Esophagus muscularis mucosa (tissue), 3 donors: ENCODE measurements at regions not wholly inside any gene's neighbourhood (a gene's known extent, or its start where the extent isn't known, plus 50 kb on each side); places are given as distances from the start of the nearest gene placed in this dataset.

Experiments used
- CTCF ChIP-seq, 3 experiments: fragments of 200-600 bp in 2 of 3; fragments of 450-650 bp in 1 of 3; sonication (generic) in 2 of 3; IDR thresholded peaks; one replicate each; pipeline ENCODE4 v1.5.1; 2017 to 2019; ENCODE audit warnings: antibody characterized with exemption in 3 of 3, mild to moderate bottlenecking in 2 of 3, moderate library complexity in 1 of 3
- POLR2AphosphoS5 ChIP-seq, 2 donors: sonication (generic); formaldehyde crosslinking; IDR thresholded peaks; one replicate each; pipeline ENCODE4 v1.6.1; 2017; ENCODE audit warnings: antibody characterized with exemption in 2 of 2

- TF ChIP-seq CTCF (IDR thresholded peaks at IDR 0.05) (no peak), POLR2AphosphoS5 (IDR thresholded peaks at IDR 0.05) (no peak)
Measured at GRCh38 chrX:115366535-115366934, 77.0 kb downstream of the LUZP4 start.
